ENCODE measurements at regions not wholly inside any gene's neighbourhood (a gene's known extent, or its start where the extent isn't known, plus 50 kb on each side); places are given as distances from the start of the nearest gene placed in this dataset.

- CTCF ChIA-PET, result no interaction called here
- POLR2A ChIA-PET, result no interaction called here
These were observed 301.8 kb upstream of the CTSO start for GRCh38 chr4:156255230-156256007.

DNA sequence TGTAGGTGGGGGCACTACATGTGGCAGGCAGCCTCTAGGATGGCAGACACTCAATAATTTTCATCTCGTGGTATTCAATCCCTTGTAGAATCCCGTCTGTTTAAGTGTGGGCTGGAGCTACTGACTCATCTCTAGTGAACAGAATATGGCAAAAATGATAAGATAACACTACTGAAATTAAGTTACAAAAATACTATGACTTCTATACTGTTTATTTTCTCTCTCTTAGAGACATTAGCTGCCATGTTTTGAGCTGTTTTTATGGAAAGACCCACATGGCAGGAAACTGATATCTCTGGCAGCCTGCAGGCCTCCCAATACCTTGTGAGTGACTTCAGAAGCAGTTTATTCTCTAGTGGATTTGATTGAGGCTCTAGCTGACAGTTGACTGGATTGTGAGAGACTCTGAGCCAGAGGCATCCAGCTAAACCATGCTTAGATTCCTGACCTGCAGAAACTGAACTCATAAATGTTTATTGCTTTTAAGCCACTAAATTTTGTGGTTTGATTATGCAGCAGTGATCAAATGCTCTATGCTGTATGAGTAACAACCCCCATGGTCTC, 298.8 kb upstream of the CTSO start:
- ChIA-PET POLR2A (no interaction called here), CTCF (no interaction called here)

DNA sequence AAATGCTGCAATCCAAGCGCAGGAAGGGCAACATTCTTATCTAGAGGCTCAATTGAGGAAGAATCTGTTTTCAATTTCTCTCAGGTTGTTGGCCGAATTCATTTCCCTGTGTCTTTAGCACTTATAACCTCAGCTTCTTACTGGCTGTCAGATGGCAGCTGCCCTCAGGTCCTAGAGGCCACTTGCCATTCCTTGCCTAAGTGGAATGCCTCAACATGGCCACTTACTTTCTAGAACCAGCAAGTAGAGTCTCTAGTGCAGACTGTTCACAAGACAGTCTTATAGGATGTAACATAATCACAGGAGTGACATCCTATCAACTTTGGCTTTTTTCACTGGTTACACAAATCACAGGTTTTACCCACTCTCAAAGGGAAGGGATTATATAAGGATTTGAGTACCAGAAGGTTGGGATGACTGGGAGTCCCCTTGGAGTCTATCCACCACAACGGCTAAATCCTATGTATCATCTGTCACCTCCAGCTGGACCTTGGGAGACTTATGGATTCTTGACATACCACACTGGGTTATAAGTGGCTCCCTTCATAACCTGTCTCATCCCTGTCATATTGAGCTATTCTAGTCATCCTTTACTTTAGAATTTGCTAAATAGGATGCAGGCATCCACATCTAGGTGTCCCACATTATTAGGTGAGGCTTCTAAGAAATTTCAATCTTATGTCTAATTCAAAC, 297.9 kb upstream of the CTSO start:
- ChIA-PET CTCF (no interaction called here), POLR2A (no interaction called here)

DNA sequence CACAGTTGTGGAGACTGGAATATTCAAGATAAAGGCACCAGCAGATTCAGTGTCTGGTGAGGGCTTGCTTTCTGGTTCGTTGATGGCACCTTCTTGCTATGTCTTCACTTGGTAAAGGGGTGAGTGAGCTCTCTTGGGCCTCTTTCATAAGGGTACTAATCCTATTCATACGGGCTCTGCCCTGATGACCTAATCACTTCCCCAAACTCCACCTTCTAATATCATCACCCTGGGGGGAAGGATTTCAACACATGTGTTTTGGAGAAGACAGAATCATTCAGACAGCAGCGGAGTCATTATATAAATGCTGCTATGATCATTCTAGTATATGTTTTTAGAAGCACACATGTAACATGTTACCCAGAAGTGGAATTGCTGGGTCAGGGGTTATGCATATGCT, 295.3 kb upstream of the CTSO start:
- POLR2A ChIA-PET, result no interaction called here
- CTCF ChIA-PET, result no interaction called here

DNA sequence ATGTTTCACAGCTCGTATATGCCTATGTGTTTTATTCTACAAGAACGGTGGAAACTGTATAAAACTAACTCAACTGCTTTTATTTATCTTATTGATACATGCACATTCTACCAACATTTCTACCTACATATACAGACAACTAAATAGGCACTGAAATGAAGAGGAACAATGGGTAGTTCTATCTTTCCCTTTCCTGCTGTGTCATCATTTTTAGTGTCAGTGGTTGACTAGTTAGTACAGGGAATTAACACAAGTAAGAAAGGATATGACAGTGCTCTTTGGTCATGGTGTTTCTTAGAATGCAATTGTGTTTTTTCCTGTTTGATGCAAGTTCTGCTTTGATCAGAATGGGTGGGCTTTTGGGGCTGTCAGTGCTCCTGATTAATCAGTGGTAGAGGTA, 293.8 kb upstream of the CTSO start:
- CTCF ChIA-PET, result no interaction called here

DNA sequence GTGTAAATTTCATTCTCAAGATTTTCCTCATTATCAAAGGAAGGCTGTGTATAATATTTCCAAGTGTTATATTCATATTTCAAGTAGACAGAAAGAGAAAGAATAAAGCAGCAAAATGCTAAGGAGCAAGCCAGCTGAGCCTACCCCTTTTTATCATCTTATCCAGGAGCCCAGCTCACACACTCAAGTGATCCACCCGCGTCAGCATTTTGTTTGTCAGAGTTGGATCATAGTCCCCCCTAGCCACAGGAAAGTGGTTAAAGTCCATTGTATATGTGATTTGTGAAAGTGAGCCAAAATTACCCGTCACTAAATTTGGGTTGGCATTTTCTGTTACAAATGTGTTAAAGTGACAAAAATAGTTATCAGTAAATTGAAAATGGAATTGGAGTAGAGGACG, 289.3 kb upstream of the CTSO start:
- ChIA-PET CTCF (no interaction called here), POLR2A (no interaction called here)

More for the DNA sequence above, 293.8 kb upstream of the CTSO start:
- POLR2A ChIA-PET, result no interaction called here

GRCh38 chr4:156242390-156242789, 288.7 kb upstream of the CTSO start:
- POLR2A ChIA-PET, result no interaction called here
- CTCF ChIA-PET, result no interaction called here

DNA sequence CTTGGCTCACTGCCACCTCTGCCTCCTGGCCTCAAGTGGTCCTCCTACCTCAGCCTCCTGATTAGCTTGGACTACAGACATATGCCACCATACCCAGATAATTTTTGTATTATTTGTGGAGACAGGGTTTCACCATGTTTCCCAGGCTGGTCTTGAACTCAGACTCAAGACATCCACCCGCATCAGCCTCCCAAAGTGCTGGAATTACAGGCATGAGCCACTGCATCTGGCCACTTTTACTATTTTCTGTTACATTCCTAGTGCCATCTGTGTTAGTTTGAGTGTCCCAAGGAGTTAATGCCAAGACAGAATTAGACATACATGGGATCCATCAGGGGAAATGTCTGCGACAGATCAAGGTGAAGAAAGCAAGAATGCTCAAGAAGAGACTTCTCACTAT, 288.2 kb upstream of the CTSO start:
- CTCF ChIA-PET, result no interaction called here
- POLR2A ChIA-PET, result no interaction called here

DNA sequence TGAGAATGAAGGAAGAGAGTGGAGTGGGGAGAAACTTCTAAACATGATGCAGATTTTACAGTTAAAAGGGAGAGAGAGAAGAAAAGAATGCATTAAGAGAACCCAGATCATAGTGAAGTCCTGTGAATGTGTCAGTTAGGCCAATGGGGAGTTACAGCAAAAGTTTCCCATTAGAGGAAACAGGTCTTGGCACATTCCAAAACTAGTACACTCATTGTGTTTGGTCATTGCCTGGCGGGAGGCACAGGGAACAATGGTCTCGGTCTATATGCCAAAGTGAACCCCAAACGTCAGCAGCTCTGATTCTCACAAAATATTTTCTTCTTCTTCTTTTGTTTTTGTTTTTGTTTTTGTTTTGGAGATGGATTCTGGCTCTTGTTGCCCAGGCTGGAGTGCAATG, 284.5 kb upstream of the CTSO start:
- CTCF ChIA-PET, result no interaction called here
- POLR2A ChIA-PET, result no interaction called here

- POLR2A ChIA-PET, result no interaction called here
- CTCF ChIA-PET, result no interaction called here
These were observed 283.6 kb upstream of the CTSO start for GRCh38 chr4:156237231-156237630.

- CTCF ChIA-PET, result no interaction called here
- POLR2A ChIA-PET, result no interaction called here
These were observed 276.5 kb upstream of the CTSO start for GRCh38 chr4:156230176-156230575.

- POLR2A ChIA-PET, result no interaction called here
These were observed 275.0 kb upstream of the CTSO start for GRCh38 chr4:156228676-156229075.

DNA sequence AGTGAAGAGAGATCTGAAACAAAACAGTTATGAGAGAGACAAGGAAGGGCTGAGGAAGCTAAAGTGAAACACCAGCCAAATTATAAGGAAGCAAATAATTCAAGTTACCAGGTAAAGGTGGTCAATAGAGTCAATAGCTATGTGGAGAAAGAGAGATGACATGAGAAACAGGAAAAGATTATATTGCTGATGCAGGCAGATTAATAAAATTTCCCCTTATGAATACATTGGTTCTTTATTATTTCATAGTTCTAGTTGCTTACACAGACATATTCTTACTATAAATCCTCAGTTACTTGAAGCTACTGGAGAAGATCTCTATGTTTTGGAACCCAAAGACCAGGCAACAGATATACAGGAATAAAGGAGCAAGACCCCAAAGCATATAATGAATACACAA, 273.7 kb upstream of the CTSO start:
- POLR2A ChIA-PET, result no interaction called here
- CTCF ChIA-PET, result no interaction called here

More at GRCh38 chr4:156228676-156229075, 275.0 kb upstream of the CTSO start:
- CTCF ChIA-PET, result no interaction called here

- POLR2A ChIA-PET, result no interaction called here
- CTCF ChIA-PET, result no interaction called here
These were observed 270.3 kb upstream of the CTSO start for GRCh38 chr4:156223985-156224384.

GRCh38 chr4:156217236-156217635, 263.6 kb upstream of the CTSO start:
- CTCF ChIA-PET, result no interaction called here

DNA sequence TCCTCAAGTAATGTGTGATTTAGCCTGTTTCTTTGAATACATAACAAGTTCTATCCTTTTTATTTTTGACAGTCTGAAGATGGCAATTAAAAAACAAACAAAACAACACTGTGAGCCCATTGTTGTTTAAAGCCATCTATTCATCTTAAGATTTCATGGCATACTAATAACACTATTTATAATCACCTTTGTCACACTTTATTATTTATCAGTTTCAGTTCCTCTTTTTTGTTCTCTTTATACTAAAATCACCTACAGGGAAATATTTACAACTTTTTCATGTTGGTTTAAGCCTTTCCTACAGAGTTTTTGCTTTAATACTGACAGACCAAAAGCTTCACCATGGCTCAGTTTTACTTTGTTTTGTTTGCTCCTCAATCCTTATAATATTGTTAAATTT, 247.4 kb upstream of the CTSO start:
- POLR2A ChIA-PET, result no interaction called here
- CTCF ChIA-PET, result no interaction called here

More at GRCh38 chr4:156217236-156217635, 263.6 kb upstream of the CTSO start:
- POLR2A ChIA-PET, result no interaction called here

DNA sequence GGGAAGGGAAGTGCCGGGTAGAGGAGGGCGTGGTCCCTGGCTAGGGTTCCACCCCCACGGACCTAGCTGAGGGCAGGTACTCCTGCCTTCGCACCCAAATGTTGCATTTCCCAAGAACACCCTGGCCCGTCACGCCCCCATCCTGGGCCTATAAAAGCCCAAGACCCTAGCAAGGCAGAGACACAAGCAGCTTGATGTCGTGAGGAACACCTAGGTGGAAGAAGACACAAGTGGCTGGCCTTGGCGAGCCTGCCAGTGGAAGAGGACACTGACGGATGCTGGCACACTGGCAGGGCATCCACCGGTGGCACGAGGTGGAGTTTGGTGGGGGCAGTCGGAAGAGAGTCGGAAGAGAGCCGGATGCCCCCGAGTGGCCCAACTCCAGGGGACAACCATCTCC, 244.8 kb upstream of the CTSO start:
- CTCF ChIA-PET, result no interaction called here
- POLR2A ChIA-PET, result no interaction called here

DNA sequence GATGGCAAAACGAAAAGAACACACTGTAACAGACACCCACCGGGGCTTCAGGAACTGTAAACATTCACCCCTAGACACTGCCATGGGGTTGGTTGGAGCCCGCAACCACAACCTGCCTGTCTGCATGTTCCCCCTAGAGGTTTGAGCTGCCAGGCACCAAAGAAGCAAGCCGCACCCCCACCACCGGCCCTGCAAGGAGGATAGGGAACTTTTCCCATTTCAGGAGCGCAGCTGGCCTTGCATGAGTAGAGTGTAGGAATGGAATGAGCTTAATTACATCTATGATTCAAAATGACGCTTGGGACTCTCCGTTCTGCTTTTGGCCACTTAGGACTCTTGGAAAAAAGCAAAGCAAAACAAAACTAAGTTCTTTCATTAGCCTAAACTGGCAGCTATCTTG, 243.6 kb upstream of the CTSO start:
- ChIA-PET POLR2A (no interaction called here), CTCF (no interaction called here)

DNA sequence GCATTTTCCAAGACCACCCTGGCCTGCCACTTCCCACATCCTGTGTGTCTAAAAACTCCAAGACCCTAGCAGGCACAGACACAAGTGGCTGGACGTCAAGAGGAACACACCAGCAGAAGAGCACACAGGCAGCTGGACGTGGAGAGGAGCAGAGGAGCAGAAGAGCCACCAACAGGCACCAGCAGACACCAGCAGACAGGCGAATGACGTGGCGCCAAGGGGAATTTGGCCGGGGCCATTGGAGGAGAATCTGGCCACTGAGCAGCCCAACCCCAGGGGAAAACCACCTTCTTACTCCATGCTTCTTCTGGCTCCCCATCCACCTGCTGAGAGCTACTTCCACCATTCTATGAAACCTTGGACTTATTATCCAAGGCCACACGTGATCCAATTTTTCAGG, 243.1 kb upstream of the CTSO start:
- POLR2A ChIA-PET, result no interaction called here
- CTCF ChIA-PET, result no interaction called here

DNA sequence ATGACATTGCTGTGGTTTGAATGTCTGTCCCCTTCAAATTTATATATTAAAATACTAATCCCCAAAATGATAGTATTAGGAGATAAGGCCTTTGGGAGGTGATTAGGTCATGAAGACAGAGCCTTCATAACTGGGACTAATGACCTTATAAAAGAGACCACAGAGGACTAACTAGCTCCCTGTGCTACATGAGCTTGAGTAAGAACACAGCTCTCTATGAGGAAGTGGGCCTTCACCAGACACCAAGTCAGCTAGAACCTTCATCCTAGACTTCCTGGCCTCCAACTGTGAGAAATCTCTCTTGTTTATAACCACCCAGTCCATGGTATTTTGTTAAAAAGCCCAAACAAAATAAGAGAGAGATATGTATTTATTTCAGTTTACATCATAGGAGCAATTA, 242.2 kb upstream of the CTSO start:
- ChIA-PET CTCF (no interaction called here), POLR2A (no interaction called here)

GRCh38 chr4:156194896-156195295, 241.2 kb upstream of the CTSO start:
- POLR2A ChIA-PET, result no interaction called here

DNA sequence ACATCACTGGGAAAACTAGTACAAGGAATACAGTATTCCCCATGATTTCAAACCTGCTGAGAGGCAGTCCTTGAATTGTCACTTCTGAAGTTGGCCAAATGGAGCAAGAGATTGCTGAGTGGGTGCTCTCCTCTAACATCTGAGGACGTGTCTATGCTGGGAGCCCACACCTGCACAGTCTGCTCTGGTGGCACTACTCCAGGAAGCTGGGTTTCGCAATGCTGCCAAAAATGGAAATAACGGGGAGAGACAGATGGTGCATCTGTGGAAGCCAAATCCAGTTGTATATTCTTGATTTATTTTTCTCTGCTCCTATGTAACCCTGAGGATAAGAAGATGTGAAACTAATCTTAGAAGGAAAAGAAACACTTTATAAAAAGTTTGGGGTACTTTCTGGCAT, 240.1 kb upstream of the CTSO start:
- ChIA-PET CTCF (no interaction called here), POLR2A (no interaction called here)

More at GRCh38 chr4:156194896-156195295, 241.2 kb upstream of the CTSO start:
- CTCF ChIA-PET, result no interaction called here
